WTC11 (cell line): ENCODE measurements at regions not wholly inside any gene's neighbourhood (a gene's known extent, or its start where the extent isn't known, plus 50 kb on each side); places are given as distances from the start of the nearest gene placed in this dataset.

Experiments used
- ATAC-seq: fragments of 200-7000 bp; cut with Tn5 transposase; 2 replicates; pipeline ENCODE4 v1.10.0; 2021; ENCODE audit warnings: mild to moderate bottlenecking, moderate library complexity
- CTCF ChIA-PET: fragments of 300-600 bp; sonication (Branson Sonifier 250); formaldehyde crosslinking; loops from one replicate; lab custom pipeline; 2021; ENCODE audit warnings: antibody characterized with exemption; lab: Charles Lee
- POLR2A ChIA-PET: fragments of 350-600 bp; sonication (Branson Sonifier 250); formaldehyde crosslinking; loops from one replicate; lab custom pipeline; 2021; ENCODE audit warnings: antibody characterized with exemption; lab: Charles Lee
- DNase-seq: peaks from one replicate; pipeline ENCODE4 v3.0.0; 2021; ENCODE audit warnings: low spot score
- H3K27ac Mint-ChIP-seq: 2 replicates; pipeline ENCODE4 v1.8.0; 2021; ENCODE audit warnings: mixed read lengths
- H3K27me3 Mint-ChIP-seq: 2 replicates; pipeline ENCODE4 v1.8.0; 2021; ENCODE audit warnings: low read depth, mild to moderate bottlenecking, moderate library complexity, mixed read lengths
- H3K36me3 Mint-ChIP-seq: 2 replicates; pipeline ENCODE4 v1.8.0; 2021; ENCODE audit warnings: mixed read lengths
- H3K4me1 Mint-ChIP-seq: 2 replicates; pipeline ENCODE4 v1.8.0; 2022; ENCODE audit warnings: mixed read lengths
- H3K4me3 Mint-ChIP-seq: 2 replicates; pipeline ENCODE4 v1.8.0; 2021; ENCODE audit warnings: mild to moderate bottlenecking, moderate library complexity, mixed read lengths
- H3K9me3 Mint-ChIP-seq: 2 replicates; pipeline ENCODE4 v1.8.0; 2021; ENCODE audit warnings: mixed read lengths
- CBFB ChIP-seq: sonication (generic); formaldehyde crosslinking; IDR thresholded peaks from 2 replicates; pipeline ENCODE4 v1.8.1; 2022; ENCODE audit warnings: mild to moderate bottlenecking, low read depth, missing genetic modification reagents
- CREM ChIP-seq: sonication (generic); formaldehyde crosslinking; IDR thresholded peaks from 2 replicates; pipeline ENCODE4 v1.8.1; 2022; ENCODE audit warnings: mild to moderate bottlenecking, missing genetic modification reagents, moderate library complexity
- JAZF1 ChIP-seq: fragments of 250-450 bp; sonication (Bioruptor Pico); IDR thresholded peaks from 2 replicates; pipeline ENCODE4 v1.9.0; 2021; ENCODE audit warnings: moderate library complexity, mild to moderate bottlenecking, inconsistent platforms
- JUN ChIP-seq: sonication (generic); formaldehyde crosslinking; IDR thresholded peaks from 2 replicates; pipeline ENCODE4 v1.8.0; 2023; ENCODE audit warnings: mild to moderate bottlenecking, missing genetic modification reagents
- KAT7 ChIP-seq: sonication (generic); formaldehyde crosslinking; IDR thresholded peaks from 2 replicates; pipeline ENCODE4 v1.8.1; 2023; ENCODE audit warnings: missing genetic modification reagents, mild to moderate bottlenecking, borderline replicate concordance
- MXD4 ChIP-seq: fragments of 250-450 bp; sonication (Bioruptor Pico); IDR thresholded peaks from 2 replicates; pipeline ENCODE4 v1.8.0; 2021; ENCODE audit warnings: mild to moderate bottlenecking, moderate library complexity, borderline replicate concordance
- NFE2L1 ChIP-seq: sonication (generic); formaldehyde crosslinking; IDR thresholded peaks from 2 replicates; pipeline ENCODE4 v1.8.1; 2023; ENCODE audit warnings: missing genetic modification reagents
- PRRX2 ChIP-seq: fragments of 250-450 bp; sonication (Bioruptor Pico); IDR thresholded peaks from 2 replicates; pipeline ENCODE4 v1.8.0; 2021; ENCODE audit warnings: mild to moderate bottlenecking
- TP53 ChIP-seq: sonication (generic); formaldehyde crosslinking; IDR thresholded peaks from 2 replicates; pipeline ENCODE4 v1.8.1; 2023; ENCODE audit warnings: mild to moderate bottlenecking, missing genetic modification reagents
- ZNF121 ChIP-seq: sonication (generic); formaldehyde crosslinking; IDR thresholded peaks from 2 replicates; pipeline ENCODE4 v1.8.0; 2023; ENCODE audit warnings: missing genetic modification reagents
- ZNF219 ChIP-seq: sonication (generic); formaldehyde crosslinking; IDR thresholded peaks from 2 replicates; pipeline ENCODE4 v1.8.0; 2023; ENCODE audit warnings: missing genetic modification reagents, mild to moderate bottlenecking, borderline replicate concordance
- ZNF317 ChIP-seq: sonication (generic); formaldehyde crosslinking; IDR thresholded peaks from 2 replicates; pipeline ENCODE4 v1.8.1; 2023; ENCODE audit warnings: low read depth, mild to moderate bottlenecking, moderate library complexity, missing genetic modification reagents, borderline replicate concordance
- ZNF671 ChIP-seq: fragments of 250-450 bp; sonication (Bioruptor Pico); IDR thresholded peaks from 2 replicates; pipeline ENCODE4 v1.8.0; 2021; ENCODE audit warnings: mild to moderate bottlenecking
- TF ChIP-seq, protein P1 (sequence below): sonication (generic); formaldehyde crosslinking; IDR thresholded peaks from 2 replicates; pipeline ENCODE4 v1.8.0; 2022; ENCODE audit warnings: missing genetic modification reagents
- TF ChIP-seq, protein P2 (sequence below): sonication (generic); formaldehyde crosslinking; IDR thresholded peaks from 2 replicates; pipeline ENCODE4 v1.8.1; 2023; ENCODE audit warnings: mild to moderate bottlenecking, missing genetic modification reagents, borderline replicate concordance
- TF ChIP-seq, protein P3 (sequence below): fragments of 250-450 bp; sonication (Bioruptor Pico); IDR thresholded peaks from 2 replicates; pipeline ENCODE4 v1.8.0; 2021; ENCODE audit warnings: mild to moderate bottlenecking
- TF ChIP-seq, protein P4 (sequence below): sonication (generic); formaldehyde crosslinking; IDR thresholded peaks from 2 replicates; pipeline ENCODE4 v1.8.1; 2022; ENCODE audit warnings: mild to moderate bottlenecking, moderate library complexity, missing genetic modification reagents
- TF ChIP-seq, protein P5 (sequence below): fragments of 250-450 bp; sonication (Bioruptor Pico); IDR thresholded peaks from 2 replicates; pipeline ENCODE4 v1.9.0; 2021; ENCODE audit warnings: moderate library complexity, mild to moderate bottlenecking, inconsistent platforms, borderline replicate concordance

DNA sequence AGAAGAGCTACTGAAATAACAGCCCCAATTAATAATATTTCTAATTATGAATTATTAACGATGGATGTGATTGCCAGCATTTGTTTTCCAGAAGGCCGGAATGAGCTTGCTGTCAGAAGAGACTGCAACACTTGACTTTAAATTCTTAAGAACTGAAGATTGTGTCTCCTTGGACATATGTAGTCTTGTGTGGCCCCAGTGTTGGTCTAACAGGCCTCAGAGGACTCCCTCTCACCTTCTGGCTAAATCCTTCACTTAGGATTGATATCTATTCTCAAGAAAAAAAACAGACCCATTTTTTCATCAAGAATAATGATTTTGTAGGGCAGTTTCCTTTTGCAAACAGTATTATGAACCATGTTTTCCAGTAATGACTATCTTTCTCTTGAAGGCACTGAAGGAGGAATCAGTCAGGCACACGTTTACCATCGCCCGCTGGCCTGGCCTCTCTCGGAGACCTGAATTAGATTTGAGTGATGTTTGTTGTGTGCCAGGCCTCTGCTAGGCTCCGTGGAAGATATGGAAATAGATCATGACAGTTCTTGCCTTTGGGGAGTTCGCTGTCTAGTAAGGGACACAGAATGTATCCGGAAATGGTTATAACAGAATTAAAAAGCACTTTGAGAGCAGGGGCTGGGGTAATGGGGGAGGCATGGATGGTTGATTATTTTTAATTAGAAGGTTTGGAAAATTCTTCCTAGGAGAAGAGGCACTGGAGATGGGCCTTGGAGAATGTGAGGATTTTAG lies 258.0 kb downstream of the MYCN start (continued):
- TF ChIP-seq, protein P1, sequence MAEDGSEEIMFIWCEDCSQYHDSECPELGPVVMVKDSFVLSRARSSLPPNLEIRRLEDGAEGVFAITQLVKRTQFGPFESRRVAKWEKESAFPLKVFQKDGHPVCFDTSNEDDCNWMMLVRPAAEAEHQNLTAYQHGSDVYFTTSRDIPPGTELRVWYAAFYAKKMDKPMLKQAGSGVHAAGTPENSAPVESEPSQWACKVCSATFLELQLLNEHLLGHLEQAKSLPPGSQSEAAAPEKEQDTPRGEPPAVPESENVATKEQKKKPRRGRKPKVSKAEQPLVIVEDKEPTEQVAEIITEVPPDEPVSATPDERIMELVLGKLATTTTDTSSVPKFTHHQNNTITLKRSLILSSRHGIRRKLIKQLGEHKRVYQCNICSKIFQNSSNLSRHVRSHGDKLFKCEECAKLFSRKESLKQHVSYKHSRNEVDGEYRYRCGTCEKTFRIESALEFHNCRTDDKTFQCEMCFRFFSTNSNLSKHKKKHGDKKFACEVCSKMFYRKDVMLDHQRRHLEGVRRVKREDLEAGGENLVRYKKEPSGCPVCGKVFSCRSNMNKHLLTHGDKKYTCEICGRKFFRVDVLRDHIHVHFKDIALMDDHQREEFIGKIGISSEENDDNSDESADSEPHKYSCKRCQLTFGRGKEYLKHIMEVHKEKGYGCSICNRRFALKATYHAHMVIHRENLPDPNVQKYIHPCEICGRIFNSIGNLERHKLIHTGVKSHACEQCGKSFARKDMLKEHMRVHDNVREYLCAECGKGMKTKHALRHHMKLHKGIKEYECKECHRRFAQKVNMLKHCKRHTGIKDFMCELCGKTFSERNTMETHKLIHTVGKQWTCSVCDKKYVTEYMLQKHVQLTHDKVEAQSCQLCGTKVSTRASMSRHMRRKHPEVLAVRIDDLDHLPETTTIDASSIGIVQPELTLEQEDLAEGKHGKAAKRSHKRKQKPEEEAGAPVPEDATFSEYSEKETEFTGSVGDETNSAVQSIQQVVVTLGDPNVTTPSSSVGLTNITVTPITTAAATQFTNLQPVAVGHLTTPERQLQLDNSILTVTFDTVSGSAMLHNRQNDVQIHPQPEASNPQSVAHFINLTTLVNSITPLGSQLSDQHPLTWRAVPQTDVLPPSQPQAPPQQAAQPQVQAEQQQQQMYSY = no peak
- no peak for TF ChIP-seq JUN (CRISPR knock-in tag)
- TF ChIP-seq ZNF317 (CRISPR knock-in tag) = no peak
- no peak for TF ChIP-seq ZNF121 (CRISPR knock-in tag)

DNA sequence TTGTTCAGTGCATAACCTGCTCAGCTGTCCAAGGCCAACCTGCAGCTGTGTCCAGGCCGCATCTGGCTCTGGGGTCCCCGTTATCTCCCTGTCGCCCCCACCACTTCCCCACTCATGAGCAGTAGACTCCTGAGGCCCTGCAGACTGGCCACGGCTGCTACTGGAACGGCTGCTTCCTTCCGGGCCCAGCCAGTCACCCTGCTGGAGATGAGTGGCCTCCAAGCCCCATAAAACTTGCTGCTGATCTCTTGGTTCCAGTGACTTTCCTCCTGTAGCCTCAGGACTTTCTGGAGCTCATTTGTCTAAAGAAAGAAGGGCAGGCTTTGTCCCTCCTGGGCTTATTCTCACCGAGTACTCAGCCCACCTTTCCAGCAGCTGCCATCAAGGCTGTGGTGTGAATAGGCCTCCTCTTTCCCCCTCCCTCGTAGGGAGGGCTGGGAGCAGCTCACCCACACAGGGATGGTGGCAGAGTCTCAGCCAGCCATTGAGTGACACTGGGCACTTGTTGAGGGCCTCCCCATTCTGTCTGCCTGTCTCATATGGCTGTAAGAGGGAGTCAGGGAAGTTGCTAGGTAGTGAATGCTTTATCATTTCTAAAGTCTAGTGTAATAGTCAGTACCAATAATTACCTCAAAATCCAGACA lies 257.3 kb downstream of the MYCN start:
- Mint-ChIP-seq H3K4me3 (no peak overlapping the region), H3K9me3 (0 out of 2 replicates have a peak, but pooled peaks cover 6% of the 10 kb centered on the region), H3K36me3 (no peaks in the 10 kb centered on the region), H3K27ac (no peak overlapping the region), H3K27me3 (no peaks in the 10 kb centered on the region), H3K4me1 (peaks cover 8% of the 10 kb centered on the region)
- no peak for DNase-seq
- no peak for ATAC-seq
- CTCF ChIA-PET = interaction anchor here (1.4 kb wide), 1 partner anchor 10 kb away, joined by 3 read pairs; no protein-coding TSS in a partner anchor
- POLR2A ChIA-PET = no interaction called here
- TF ChIP-seq, protein P2, sequence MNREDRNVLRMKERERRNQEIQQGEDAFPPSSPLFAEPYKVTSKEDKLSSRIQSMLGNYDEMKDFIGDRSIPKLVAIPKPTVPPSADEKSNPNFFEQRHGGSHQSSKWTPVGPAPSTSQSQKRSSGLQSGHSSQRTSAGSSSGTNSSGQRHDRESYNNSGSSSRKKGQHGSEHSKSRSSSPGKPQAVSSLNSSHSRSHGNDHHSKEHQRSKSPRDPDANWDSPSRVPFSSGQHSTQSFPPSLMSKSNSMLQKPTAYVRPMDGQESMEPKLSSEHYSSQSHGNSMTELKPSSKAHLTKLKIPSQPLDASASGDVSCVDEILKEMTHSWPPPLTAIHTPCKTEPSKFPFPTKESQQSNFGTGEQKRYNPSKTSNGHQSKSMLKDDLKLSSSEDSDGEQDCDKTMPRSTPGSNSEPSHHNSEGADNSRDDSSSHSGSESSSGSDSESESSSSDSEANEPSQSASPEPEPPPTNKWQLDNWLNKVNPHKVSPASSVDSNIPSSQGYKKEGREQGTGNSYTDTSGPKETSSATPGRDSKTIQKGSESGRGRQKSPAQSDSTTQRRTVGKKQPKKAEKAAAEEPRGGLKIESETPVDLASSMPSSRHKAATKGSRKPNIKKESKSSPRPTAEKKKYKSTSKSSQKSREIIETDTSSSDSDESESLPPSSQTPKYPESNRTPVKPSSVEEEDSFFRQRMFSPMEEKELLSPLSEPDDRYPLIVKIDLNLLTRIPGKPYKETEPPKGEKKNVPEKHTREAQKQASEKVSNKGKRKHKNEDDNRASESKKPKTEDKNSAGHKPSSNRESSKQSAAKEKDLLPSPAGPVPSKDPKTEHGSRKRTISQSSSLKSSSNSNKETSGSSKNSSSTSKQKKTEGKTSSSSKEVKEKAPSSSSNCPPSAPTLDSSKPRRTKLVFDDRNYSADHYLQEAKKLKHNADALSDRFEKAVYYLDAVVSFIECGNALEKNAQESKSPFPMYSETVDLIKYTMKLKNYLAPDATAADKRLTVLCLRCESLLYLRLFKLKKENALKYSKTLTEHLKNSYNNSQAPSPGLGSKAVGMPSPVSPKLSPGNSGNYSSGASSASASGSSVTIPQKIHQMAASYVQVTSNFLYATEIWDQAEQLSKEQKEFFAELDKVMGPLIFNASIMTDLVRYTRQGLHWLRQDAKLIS (CRISPR knock-in tag) = no peak
- TF ChIP-seq, protein P3, sequence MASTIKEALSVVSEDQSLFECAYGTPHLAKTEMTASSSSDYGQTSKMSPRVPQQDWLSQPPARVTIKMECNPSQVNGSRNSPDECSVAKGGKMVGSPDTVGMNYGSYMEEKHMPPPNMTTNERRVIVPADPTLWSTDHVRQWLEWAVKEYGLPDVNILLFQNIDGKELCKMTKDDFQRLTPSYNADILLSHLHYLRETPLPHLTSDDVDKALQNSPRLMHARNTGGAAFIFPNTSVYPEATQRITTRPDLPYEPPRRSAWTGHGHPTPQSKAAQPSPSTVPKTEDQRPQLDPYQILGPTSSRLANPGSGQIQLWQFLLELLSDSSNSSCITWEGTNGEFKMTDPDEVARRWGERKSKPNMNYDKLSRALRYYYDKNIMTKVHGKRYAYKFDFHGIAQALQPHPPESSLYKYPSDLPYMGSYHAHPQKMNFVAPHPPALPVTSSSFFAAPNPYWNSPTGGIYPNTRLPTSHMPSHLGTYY = no peak
- TF ChIP-seq, all 79 proteins: peak for 0

DNA sequence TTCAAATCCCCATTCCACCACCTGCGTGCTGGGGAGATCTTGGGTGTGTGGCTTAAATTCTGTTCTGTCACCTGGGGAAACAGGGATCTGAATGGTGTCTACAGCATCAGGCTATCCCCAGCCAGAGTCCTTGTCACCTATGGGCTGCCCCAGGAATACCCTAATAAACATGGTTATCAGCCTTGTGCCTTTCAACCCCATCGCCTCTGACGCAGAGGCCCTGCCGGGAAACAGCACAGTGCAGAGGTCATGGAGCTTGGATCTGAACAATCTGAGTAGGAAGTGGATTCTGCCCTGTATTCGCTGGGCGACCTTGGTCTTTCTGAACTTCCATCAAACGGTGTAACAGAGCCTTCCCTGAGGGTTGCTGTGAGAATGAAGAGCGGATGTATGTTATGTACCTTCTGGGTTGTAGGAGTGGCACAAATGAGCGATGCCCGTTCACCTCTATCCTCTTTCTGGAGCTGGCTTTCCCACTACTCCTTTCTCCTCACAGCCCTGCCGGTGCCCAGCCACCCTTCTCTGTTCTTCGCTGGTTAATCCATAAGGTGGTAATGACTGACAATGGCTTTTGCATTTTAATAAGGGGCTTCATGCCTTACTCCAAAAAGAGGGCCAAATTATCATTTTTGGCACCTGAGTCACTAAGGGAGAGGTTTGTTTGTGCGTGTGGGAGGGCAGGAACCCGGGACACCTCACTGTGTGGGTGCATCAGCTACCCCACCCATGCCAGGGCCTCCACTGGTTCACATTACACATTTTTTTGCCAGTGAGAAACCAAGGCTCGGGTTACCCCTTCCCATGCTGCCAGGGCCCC lies 256.5 kb downstream of the MYCN start:
- Mint-ChIP-seq H3K27me3 (no peaks in the 10 kb centered on the region), H3K27ac (no peak overlapping the region), H3K9me3 (0 out of 2 replicates have a peak, but pooled peaks cover 6% of the 10 kb centered on the region), H3K36me3 (no peaks in the 10 kb centered on the region), H3K4me3 (no peak overlapping the region), H3K4me1 (peaks cover 8% of the 10 kb centered on the region)
- ATAC-seq (no peak), DNase-seq (no peak)
- no peak for TF ChIP-seq CREM
- TF ChIP-seq CBFB (CRISPR knock-in tag) = no peak
- no peak for TF ChIP-seq MXD4 (CRISPR knock-in tag)
- TF ChIP-seq ZNF671 (CRISPR knock-in tag) = no peak
- no peak for TF ChIP-seq KAT7 (CRISPR knock-in tag)
- TF ChIP-seq, protein P4, sequence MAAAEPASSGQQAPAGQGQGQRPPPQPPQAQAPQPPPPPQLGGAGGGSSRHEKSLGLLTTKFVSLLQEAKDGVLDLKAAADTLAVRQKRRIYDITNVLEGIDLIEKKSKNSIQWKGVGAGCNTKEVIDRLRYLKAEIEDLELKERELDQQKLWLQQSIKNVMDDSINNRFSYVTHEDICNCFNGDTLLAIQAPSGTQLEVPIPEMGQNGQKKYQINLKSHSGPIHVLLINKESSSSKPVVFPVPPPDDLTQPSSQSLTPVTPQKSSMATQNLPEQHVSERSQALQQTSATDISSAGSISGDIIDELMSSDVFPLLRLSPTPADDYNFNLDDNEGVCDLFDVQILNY (CRISPR knock-in tag) = no peak
- TF ChIP-seq ZNF219 (CRISPR knock-in tag) = no peak
- no peak for TF ChIP-seq NFE2L1
- TF ChIP-seq, protein P5, sequence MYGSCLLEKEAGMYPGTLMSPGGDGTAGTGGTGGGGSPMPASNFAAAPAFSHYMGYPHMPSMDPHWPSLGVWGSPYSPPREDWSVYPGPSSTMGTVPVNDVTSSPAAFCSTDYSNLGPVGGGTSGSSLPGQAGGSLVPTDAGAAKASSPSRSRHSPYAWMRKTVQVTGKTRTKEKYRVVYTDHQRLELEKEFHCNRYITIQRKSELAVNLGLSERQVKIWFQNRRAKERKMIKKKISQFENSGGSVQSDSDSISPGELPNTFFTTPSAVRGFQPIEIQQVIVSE (CRISPR knock-in tag) = no peak
- no peak for TF ChIP-seq PRRX2 (CRISPR knock-in tag)
- TF ChIP-seq JAZF1 = no peak
- TF ChIP-seq TP53 (CRISPR knock-in tag) = no peak
- POLR2A ChIA-PET = no interaction called here
- CTCF ChIA-PET = interaction anchor here (1.4 kb wide), 1 partner anchor 11 kb away, joined by 3 read pairs; no protein-coding TSS in a partner anchor
